ENCODE measurements at regions not wholly inside any gene's neighbourhood (a gene's known extent, or its start where the extent isn't known, plus 50 kb on each side); places are given as distances from the start of the nearest gene placed in this dataset.
"Not testable (repeated sequence)": the region's sequence is repeated elsewhere in the genome, so short reads cannot be mapped to it uniquely, and the experiment has no call there.

- no peak for DNase-seq
Measured at GRCh38 chr17:73901661-73902415, 257.6 kb upstream of the SDK2 start.

- peak; percentile 74 for DNase-seq
Measured at GRCh38 chr17:73902416-73903181, 258.4 kb upstream of the SDK2 start.

- no peak for DNase-seq
Measured at GRCh38 chr17:73906896-73907870, 262.9 kb upstream of the SDK2 start.

- DNase-seq, result no peak
Measured at GRCh38 chr17:73909186-73909585, 264.9 kb upstream of the SDK2 start.

GRCh38 chr17:73910206-73910605, 266.0 kb upstream of the SDK2 start:
- DNase-seq, result no peak

GRCh38 chr17:73910821-73911515, 266.7 kb upstream of the SDK2 start:
- DNase-seq, result no peak

GRCh38 chr17:73911726-73912372, 267.6 kb upstream of the SDK2 start:
- no peak for DNase-seq

GRCh38 chr17:73912373-73912746, 268.1 kb upstream of the SDK2 start:
- no peak for DNase-seq

- DNase-seq, result no peak
Measured at GRCh38 chr17:73914536-73915274, 270.5 kb upstream of the SDK2 start.

- not testable (repeated sequence) for DNase-seq
Measured at GRCh38 chr17:73919033-73919432, 274.8 kb upstream of the SDK2 start.

GRCh38 chr17:73921306-73921705, 277.1 kb upstream of the SDK2 start:
- DNase-seq, result no peak

- DNase-seq, result no peak
Measured at GRCh38 chr17:73924114-73924908, 279.2 kb upstream of the RPL38 start.

GRCh38 chr17:73924909-73925186, 278.6 kb upstream of the RPL38 start:
- DNase-seq, result no peak

- no peak for DNase-seq
Measured at GRCh38 chr17:73929860-73930430, 273.5 kb upstream of the RPL38 start.

GRCh38 chr17:73932216-73932749, 271.2 kb upstream of the RPL38 start:
- no peak for DNase-seq

GRCh38 chr17:73933164-73933766, 270.2 kb upstream of the RPL38 start:
- no peak for DNase-seq

- no peak for DNase-seq
Measured at GRCh38 chr17:73933871-73934270, 269.6 kb upstream of the RPL38 start.

- no peak for DNase-seq
Measured at GRCh38 chr17:73934696-73935095, 268.8 kb upstream of the RPL38 start.

- DNase-seq, result no peak
Measured at GRCh38 chr17:73936908-73937627, 266.4 kb upstream of the RPL38 start.

All from NCI-H1105 (cell line).